HG03196 (cell line): ENCODE measurements at regions not wholly inside any gene's neighbourhood (a gene's known extent, or its start where the extent isn't known, plus 50 kb on each side); places are given as distances from the start of the nearest gene placed in this dataset.

Experiments
- ATAC-seq: cut with Tn5 transposase; IDR thresholded peaks from one replicate; pipeline ENCODE4 v1.9.1; 2021; ENCODE audit not compliant: unreplicated experiment

DNA sequence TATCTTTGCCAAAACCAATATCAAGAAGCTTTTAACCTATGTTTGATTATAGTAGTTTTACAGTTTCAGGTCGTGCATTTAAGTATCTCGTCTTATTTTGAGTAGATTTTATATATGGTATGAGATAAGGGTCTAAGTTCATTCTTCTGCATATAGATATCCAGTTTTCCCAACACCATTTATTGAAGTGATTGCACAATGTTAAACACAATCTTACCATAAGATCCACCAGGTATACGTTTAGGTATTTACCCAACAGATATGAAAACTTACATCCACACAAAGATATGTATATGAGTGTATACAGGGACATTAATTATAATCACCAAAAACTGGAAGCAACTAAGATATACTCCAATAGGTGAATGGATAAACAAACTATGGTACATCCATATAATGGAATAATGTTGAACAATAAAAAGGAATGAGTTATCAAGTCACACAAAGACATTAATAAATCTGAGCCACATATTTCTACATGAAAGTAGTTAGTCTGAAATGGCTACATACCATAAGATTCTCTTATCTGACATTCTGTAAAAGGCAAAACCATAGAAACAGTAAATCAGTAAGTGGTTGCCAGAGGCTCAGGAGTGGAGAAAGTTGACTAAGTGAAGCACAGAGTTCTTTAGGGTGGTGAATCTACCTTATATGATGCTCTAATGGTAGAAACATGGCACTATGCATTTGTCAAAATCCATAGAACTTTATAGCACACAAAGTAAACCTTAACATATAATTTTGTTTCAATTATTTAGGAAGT, 222.6 kb downstream of the NUAK1 start:
- no peak for ATAC-seq

DNA sequence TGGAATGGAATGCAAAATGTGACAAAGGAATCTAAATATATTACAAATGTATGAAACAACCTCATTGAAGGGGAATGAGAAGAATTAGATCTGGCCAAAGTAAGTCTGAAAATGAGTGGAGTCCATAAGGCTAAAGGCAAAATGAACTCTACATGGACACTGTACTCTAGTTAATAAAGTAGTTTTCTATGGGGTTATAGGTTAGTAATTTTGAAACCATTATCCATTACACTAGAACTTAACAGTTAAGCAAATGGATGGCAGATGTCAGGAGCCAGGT, 222.1 kb downstream of the NUAK1 start:
- no peak for ATAC-seq

DNA sequence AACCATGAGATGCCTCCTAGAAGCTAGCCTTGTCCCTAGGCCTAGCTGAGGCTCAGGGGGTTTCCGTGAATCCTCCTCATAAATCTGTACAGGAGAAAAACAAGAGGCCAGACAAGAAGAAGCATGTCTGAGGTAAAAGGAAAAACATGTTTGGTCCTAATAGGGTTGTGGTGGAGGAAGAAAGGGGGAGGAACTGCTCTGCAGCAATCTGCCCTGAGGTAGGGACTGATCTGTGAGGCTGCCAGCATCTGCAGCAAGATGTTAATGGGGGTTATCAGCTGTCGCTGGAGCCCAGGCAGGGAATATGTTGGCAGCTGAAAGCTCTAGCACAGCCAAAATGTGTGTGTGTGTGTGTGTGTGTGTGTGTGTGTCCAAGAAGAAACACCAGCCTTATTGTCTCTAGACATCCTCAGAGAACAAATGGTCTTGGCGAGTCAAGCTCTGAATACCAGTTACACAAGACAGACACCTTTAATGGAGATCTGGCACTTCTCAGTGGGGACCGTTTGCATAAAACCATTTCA, 218.5 kb downstream of the NUAK1 start:
- ATAC-seq: no peak

DNA sequence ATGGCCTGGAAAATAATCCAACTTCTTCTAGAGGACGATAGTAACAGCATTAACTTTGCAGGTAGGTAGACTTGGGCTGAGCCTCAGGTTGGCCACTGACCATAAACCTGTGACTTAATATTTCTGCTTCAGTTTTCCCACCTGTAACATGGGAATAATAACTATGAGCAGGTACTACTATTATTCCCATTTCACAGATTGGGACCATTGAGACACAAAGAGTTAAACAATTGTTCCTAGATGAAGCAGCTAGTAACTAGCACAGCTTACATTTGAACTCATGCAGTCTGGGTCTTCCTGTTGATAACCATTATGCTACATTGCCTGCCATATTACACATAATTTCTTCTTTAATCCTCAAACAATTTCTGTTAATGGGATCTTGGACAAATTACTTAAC, 217.7 kb downstream of the NUAK1 start:
- no peak for ATAC-seq

DNA sequence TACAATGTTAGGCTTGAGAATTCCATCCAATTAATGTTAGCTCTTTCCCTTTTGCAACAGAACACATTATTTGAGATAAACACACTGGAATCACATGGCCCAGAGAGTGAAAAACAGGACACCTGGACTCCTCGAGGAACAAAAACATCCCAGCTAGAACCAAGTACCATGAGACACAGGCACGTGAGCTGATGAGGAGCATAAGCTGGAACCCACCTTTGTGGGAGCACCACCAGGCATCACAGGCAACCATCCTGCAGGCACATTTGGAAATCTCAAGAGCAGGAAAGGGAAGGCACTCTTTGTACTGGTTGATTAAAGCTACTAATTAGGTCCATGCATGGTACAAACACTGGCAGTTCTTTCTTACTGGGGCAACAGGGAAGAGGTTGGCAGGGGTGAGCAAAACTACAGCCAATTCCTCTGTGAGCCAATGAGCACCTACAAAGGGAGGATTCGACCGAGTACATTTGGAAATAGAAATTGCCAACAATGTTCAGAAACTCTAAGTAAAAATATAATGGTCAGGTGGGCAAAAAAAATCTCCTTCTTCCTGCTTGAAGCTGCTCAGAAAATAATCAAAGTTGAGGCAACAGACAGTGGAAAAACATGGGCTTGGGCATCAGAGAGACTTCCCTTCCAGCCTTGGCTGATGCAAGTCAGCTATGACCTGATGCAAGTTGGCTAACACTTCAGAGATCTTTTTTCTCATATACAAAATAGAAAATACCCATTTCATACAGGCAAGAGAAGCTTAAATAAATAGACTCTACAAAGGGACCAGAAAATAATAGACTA, 216.7 kb downstream of the NUAK1 start:
- no peak for ATAC-seq

DNA sequence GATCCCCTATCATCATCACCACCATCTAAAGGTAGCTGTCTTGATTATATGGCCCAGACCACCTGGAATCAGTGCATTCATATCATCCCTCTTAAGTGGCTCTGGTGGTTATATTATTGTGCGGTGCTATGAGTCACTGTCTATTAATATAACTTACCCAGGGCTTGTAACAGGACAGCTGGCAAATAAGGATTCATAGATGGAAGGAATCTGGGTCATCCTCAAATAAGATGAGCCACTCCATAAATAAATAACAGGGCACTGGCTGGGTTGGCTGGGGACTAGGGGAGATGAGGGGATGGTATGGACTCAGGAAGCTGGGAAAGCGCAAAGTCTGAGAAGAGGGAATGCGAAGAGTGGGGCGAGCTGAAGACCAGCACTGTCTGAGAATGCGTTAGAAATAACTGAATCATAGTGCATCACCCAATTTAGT, 216.1 kb downstream of the NUAK1 start:
- ATAC-seq: no peak

DNA sequence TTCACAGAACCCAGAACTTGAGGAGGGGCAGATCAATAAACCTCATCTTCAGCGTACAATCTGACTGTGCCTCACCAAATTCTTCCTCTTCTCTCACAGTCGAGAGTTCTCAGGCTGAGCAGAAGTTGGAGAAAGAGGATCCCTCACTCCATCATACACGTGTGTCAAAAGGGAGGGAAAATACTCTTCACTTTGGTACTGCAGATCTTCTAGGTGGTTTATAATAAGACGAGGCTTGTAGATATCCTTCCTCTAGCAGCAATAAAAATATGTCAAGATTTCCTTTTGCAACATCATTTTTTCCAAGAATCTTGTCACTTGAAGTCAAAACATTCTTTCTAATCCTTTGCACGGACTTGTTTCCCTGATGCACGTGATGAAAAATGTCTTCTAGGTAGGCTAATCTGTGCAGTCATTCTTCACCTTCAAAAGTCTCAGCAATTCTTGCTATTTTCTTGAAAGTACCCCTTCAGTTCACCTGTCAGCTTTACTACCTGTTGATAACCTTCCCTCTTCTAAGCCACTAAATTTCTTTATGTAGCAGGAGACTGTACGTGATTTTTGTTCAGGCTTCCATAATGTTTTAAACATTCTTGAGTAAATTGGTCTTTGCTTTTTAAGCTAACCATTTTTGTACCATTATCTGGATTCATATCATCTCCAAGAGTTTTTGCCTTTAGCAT, 214.1 kb downstream of the NUAK1 start:
- no peak for ATAC-seq

DNA sequence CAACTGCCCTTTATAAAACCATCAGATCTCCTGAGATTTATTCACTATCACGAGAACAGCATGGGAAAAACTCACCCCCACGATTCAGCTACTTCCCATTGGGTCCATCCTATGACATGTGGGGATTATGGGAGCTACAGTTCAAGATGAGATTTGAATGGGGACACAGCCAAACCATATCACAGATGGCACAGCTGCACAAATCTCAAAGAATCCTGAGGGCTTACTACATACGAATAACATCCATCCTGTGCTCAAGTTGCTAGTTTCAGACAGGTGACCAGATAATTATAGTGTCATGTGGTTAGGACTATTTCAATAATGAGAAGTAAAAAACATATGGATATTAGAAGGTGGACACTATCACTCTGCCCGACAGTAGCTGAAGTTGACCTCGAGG, 211.2 kb downstream of the NUAK1 start:
- no peak for ATAC-seq

DNA sequence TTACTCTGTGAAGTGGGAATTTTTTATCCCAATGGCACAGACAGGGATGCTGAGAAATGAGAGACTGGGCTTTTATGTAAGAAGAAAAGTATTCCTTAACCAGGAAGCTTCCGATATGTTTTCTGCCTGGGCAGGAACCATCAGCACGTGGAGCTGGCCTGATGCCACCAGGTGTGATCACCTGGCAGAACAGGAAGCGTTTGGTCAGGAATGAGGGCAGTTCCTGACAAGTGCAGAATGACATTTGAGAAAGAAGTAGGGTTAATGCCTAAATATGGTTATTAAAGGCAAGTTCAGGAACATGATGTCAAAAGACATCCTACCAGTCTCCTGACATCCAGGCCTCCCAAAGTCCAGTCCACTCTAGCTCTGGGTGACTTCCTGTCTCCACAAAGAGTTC, 210.3 kb downstream of the NUAK1 start:
- no peak for ATAC-seq

DNA sequence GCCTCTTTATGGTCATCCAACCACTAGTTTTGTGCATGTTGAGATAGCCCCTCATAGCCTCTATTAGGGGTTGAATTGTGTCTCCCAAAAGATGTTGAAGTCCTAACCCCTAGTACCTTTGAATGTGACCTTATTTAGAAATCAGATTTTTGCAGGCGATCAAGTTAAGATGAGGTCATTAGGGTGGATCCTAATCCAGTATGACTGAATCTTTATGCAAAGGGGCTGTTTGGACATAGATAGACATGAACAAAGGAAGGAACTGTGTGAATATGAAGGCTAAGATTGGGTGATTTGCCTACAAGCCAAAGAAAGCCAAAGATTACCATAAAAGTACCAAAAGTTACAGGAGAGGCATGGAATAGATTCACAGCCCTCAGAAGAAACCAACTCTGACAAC, 209.6 kb downstream of the NUAK1 start:
- no peak for ATAC-seq

DNA sequence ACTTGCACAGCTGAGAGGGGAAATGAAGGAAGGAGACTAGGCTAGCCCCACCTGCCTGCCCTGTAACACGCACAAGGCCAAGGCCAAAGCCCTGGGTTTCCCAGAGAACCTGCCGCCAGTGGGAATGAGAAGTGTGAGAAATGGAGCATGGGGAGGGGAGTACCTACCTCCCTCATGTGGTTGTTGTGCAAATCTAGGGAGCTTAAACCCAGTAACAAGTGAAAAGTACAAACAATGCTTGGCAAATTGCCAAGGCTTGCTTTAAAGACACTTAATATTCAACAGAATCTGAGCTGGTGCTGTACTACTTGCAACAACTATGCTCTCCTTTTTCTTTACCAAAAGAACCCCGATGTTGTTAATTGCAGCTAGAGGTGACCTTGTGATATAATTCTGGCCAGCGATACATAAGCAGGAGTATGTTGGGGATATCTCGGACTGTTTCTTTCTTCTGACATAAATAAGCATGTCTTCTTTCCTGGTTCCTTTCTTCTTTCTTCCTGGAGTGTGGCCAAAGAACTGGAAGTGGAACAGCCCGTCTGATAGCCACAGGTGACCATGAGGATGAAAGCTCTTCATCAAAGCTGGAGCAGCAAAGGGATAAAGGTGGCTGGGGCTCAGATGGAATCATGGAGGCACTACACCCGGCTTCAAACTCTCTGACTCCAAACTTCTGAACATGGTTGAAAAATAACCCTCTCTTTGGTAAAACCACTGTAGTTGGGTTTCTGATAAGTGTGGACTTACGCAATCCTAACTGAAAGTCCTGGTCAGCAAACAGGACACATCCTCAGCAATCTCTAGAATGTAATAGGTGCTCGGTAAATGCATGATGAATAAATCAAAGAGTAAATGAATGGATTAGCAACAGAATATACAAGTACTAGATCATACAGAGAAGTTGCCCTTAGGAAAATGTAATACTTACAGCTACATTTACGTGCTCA, 207.9 kb downstream of the NUAK1 start:
- ATAC-seq: no peak

DNA sequence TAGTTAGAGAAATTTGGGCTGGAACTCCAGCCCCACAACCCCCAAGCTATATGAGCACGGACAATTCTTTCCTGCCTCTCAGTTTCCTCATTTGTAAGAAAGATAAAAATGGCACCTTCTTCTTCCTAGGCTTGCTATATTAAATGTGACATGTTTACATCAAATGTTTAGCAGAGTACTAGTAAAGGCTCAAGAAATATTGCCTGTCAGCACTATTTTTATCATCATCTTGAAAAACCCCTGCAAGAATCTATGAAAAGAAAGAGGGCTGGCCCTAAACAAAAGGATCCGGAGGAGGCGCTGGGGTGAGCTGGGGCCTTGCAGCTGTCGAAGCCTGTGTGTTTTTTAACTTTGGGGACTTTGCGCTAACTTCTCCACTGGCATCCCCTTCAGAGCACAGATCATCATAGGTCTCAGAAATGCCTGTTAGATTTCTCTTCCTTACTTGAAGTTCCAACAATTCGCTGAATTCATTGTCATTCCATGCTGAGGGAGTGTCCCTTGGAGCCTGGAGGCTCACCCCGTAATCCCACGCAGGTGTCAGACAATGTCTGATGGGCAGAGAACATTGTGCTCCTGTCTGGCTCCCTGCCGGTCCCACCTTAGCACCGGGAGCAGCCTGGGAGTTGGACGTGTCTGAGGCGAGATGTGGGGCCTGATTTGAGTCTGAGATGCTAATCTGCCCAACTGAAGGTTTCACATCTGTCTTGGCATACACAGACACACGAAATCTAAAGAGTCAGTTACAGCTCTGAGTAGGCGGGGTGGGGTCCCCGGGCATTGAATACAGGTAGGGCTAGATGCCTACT, 206.8 kb downstream of the NUAK1 start:
- no peak for ATAC-seq

DNA sequence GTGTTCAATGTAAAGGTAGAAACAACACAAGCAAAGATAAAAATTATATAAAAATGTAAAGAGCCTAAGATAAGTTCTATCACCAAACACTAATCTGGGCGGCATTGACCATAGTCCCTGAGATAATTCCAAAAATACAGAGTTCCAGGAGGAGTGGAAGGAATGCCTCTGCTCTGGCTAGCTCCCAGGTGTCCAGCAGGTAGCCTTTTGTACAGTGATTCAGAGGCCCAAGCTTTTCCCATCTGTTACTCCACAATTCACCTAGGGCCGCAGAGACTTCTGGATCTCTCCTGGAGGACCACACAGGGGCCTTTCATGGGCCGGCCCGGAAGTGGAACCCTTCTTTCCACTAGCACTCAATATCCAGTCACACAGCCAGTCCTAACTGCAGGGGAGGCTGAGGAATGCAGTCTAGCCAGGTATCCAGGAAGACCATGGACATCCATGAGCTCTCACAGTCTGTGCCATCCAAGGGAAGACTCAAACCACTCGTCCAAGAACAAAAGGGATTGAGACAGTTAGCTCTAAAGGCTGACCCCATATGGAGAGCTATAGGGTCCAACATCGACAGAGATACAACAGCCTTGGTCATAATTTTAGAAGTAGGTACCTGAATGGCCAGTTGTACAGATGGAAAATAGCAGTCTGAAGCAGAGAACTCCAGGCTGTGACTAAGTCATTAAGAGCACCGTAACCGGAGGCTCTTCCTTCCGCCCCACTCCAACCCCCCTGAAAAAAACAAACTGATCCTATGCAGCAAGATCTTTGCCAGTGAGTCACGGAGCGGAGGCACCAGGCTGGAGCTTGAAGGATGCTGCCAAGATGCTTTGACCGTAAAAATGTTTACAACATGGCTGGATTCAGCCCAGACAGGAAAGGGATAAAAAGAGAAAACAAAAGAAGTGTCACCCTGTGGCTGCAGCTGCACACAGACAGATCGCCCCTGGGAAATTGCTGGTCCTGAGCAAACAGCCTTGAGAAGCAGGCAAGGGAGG, 204.8 kb downstream of the NUAK1 start:
- ATAC-seq: no peak

DNA sequence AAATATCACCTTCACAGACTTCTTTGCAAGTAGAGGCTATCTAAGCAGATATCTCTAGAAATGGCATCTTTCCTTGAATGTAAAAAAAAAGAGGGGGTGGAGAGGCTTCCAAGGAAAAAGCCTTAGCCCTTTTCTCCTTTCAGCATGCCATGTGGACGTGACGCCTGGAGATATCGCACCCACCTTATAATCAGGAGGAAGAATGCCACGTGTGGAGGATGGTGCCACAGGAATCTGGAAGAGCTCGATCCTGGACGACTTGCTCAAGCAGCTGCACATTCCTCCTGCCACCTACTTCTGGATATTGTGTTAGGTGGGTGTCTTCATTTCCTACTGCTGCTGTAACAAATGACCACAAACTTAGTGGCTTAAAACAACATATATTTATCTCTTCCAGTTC, 203.6 kb downstream of the NUAK1 start:
- ATAC-seq: no peak

DNA sequence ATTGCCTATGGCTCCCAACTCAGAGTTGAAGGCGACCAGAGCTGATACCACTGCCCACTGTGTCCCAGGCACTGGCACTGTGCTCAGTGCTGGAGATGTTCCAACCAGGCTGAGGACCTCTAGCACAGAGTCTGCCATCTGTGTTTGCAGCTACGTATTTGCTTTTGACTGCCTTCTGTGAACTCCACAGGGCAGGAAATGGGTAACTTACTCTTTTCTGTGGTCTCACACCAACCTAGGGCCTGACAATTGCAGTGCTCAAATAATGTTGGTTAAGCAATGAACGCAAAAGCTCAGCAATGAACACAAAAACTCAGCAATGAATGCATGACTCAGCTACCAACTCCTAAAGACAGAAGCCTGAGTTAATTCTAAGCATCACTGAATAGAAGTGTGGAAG, 202.8 kb downstream of the NUAK1 start:
- no peak for ATAC-seq

DNA sequence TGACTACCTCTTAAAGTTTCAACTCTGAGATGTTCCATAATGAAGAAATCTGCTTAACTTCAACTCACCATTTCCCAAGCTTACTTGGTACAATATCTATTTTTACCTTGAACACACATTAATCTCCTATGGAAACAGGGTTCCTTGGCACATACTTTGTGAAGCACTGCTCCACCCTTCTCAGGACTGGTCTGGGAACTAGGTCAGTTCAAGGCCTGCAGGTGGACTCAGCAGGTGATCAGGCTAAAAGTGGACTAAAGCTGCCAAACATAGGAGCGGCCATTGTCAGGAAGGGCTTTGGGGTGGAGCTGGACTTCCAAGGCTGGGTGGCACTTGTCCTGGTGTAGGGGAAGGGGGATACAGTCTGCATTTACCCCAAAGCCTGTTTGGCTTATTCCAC, 202.3 kb downstream of the NUAK1 start:
- ATAC-seq: no peak

DNA sequence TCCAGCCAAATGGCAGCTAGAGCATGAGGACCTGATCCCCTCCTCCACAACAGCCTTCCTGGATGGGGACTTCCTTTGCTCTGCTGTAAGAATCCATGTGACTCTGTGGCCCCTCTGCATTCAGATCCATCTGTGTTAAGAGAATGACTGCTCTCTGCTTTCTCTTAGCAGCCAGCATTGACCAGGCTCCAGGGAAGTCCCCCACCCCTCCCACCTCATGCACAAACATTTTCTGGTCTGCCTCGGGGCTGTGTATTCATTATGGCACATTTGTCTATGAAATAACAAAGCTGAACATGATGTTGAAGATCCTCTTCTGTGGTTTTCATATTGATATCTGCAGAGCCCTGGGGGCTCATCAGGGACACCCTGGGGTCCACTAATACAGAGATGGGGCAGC, 201.7 kb downstream of the NUAK1 start:
- no peak for ATAC-seq

DNA sequence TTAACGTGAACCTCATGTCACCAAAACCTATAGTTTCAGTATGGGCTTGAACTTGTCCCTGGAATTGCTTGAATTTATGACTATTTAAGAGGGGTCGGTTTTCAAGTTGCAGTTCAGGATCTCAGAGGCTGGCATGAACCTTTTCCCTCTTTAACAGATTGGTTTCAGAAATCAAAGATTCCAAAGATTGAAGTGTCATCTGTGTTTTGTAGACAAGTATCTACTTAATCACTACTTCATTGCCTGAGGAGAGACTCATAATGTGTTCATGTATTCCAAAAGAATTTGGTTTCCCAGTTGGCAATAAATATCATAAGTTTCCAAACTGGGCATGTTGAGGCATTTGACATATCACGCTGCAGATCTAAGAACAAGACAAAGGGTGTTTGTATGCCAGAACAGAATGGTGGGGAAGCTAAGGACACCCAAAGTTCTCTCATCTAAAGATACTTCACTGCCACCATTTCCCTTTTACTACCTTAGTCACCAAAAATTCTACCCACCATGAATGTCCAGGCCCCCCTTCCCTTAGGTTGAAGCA, 199.5 kb downstream of the NUAK1 start:
- no peak for ATAC-seq

DNA sequence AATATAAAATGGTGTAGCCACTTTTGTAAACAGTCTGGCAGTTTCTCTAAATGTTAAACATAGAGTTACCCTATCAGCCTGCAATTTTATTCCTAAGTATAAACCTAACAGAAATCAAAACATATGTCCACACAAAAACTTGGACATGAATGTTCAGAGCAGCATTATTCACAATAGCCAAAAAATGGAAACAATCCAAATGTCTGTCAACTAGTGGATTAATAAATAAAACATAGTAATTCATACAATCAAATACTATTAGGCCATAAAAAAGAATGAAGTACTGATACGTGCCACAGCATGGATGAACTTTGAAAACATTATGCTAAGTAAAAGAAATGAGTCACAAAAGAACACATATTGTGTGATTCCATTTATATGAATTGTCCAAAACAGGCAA, 196.5 kb downstream of the NUAK1 start:
- ATAC-seq: no peak
